ENCODE measurements at regions not wholly inside any gene's neighbourhood (a gene's known extent, or its start where the extent isn't known, plus 50 kb on each side); places are given as distances from the start of the nearest gene placed in this dataset.
"Not testable (repeated sequence)": the region's sequence is repeated elsewhere in the genome, so short reads cannot be mapped to it uniquely, and the experiment has no call there.

DNA sequence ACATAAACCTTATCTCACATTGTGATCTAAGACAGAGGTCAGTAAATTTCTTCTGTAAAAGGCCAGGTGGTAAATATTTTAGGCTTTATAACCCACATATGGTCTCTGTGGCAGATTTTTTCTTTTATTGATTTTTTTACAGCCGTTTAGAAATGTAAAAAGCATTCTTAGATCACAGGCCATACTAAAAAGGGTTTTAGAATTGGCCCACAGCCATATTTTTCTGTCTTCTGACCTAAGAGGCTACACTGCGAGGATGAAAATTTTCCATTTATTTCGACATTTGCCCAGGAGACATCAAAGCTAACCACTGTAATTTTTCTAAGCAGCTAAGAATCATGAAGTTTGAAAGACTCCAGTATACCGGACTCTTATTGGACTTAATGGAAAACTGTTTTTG lies 377.2 kb upstream of the SGO1 start:
- Histone ChIP-seq H3K27me3 (no peaks in the 10 kb centered on the region), H3K9me3 (no peaks in the 10 kb centered on the region), H3K4me3 (no peak overlapping the region), H3K27ac (no peak overlapping the region), H3K4me1 (no peaks in the 10 kb centered on the region), H3K36me3 (no peaks in the 10 kb centered on the region)
- DNase-seq (ENCODE audit: low spot score in 2 of 2), result no peak
- TF ChIP-seq, protein P1, sequence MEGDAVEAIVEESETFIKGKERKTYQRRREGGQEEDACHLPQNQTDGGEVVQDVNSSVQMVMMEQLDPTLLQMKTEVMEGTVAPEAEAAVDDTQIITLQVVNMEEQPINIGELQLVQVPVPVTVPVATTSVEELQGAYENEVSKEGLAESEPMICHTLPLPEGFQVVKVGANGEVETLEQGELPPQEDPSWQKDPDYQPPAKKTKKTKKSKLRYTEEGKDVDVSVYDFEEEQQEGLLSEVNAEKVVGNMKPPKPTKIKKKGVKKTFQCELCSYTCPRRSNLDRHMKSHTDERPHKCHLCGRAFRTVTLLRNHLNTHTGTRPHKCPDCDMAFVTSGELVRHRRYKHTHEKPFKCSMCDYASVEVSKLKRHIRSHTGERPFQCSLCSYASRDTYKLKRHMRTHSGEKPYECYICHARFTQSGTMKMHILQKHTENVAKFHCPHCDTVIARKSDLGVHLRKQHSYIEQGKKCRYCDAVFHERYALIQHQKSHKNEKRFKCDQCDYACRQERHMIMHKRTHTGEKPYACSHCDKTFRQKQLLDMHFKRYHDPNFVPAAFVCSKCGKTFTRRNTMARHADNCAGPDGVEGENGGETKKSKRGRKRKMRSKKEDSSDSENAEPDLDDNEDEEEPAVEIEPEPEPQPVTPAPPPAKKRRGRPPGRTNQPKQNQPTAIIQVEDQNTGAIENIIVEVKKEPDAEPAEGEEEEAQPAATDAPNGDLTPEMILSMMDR (IDR thresholded peaks at IDR 0.05), result no peak
- intact Hi-C loops (cut with DNase I), result no loop called here

- intact Hi-C loops (cut with DNase I), result no loop called here
- Histone ChIP-seq H3K27ac (no peak overlapping the region), H3K4me1 (no peaks in the 10 kb centered on the region), H3K27me3 (no peaks in the 10 kb centered on the region), H3K36me3 (no peaks in the 10 kb centered on the region), H3K4me3 (no peak overlapping the region), H3K9me3 (no peaks in the 10 kb centered on the region)
- TF ChIP-seq, protein P1 (IDR thresholded peaks at IDR 0.05), result no peak
- DNase-seq (ENCODE audit: low spot score in 2 of 2), result no peak
Observed at GRCh38 chr3:20561166-20561565, 375.2 kb upstream of the SGO1 start.

GRCh38 chr3:20560446-20560845 lies 374.4 kb upstream of the SGO1 start:
- intact Hi-C loops (cut with DNase I); H3K4me3 ChIP-seq; H3K27ac ChIP-seq: not testable (repeated sequence)

GRCh38 chr3:20558161-20558560 lies 372.2 kb upstream of the SGO1 start:
- TF ChIP-seq, protein P1 (IDR thresholded peaks at IDR 0.05), result no peak
- no peak for DNase-seq (ENCODE audit: low spot score in 2 of 2)
- Histone ChIP-seq H3K36me3 (no peaks in the 10 kb centered on the region), H3K4me3 (no peak overlapping the region), H3K9me3 (no peaks in the 10 kb centered on the region), H3K4me1 (no peaks in the 10 kb centered on the region), H3K27me3 (no peaks in the 10 kb centered on the region), H3K27ac (no peak overlapping the region)
- intact Hi-C loops (cut with DNase I), result no loop called here

More at GRCh38 chr3:20560446-20560845, 374.4 kb upstream of the SGO1 start:
- H3K27me3 ChIP-seq; H3K36me3 ChIP-seq; DNase-seq (ENCODE audit: low spot score in 2 of 2); H3K4me1 ChIP-seq; H3K9me3 ChIP-seq: not testable (repeated sequence)

GRCh38 chr3:20556661-20557060 lies 370.7 kb upstream of the SGO1 start:
- intact Hi-C loops (cut with DNase I), result no loop called here
- H3K27ac ChIP-seq, result no peak overlapping the region
- TF ChIP-seq, protein P1 (IDR thresholded peaks at IDR 0.05), result no peak

DNA sequence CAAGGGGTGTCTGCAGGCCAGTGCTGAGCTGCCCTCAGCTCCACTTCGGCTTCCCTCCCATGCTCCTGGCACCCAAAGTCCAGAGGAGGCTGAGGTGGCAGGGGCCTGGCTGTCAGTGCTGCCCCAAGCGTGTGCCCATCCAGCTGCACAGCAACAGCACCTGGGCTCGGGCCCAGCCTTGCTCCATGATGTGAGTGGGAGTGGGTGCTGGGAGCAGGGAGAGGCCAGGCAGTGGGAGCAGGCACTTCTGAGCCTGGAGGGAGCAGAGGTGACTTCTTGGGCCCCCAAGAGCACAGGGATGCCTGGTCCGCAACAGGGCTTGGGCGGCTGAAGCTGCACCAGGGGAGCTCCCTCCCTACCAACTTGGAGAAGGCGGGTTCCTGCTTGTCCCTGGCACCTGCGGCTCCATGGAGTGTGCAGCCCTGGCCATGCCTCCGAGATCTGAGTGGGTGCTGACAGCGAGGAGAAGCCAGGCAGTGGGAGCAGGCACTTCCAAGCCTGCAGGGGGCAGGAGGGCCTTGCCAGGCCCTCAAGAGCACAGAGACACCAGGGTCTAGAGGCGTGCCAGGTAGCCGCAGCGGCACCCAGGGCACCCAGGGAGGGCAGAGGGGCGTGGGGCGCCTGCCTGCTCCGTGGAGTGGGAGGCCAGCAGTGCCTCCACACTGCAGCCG lies 366.7 kb upstream of the SGO1 start:
- Histone ChIP-seq H3K4me1 (no peaks in the 10 kb centered on the region), H3K27ac (no peak overlapping the region), H3K36me3 (no peaks in the 10 kb centered on the region), H3K4me3 (no peak overlapping the region), H3K9me3 (no peaks in the 10 kb centered on the region), H3K27me3 (no peaks in the 10 kb centered on the region)
- DNase-seq (ENCODE audit: low spot score in 2 of 2), result no peak
- TF ChIP-seq, protein P1 (IDR thresholded peaks at IDR 0.05), result no peak
- intact Hi-C loops (cut with DNase I), result no loop called here

More at GRCh38 chr3:20556661-20557060, 370.7 kb upstream of the SGO1 start:
- no peak for DNase-seq (ENCODE audit: low spot score in 2 of 2)
- no peaks in the 10 kb centered on the region for H3K36me3 ChIP-seq
- H3K4me3 ChIP-seq, result no peak overlapping the region
- no peaks in the 10 kb centered on the region for H3K9me3 ChIP-seq
- no peaks in the 10 kb centered on the region for H3K27me3 ChIP-seq
- no peaks in the 10 kb centered on the region for H3K4me1 ChIP-seq

- H3K27me3 ChIP-seq; H3K36me3 ChIP-seq; H3K27ac ChIP-seq; H3K9me3 ChIP-seq; DNase-seq (ENCODE audit: low spot score in 2 of 2); H3K4me3 ChIP-seq; intact Hi-C loops (cut with DNase I); H3K4me1 ChIP-seq: not testable (repeated sequence)
Observed at GRCh38 chr3:20547361-20548269, 361.6 kb upstream of the SGO1 start.

Measured in ascending aorta (tissue), 2 donors.